OCI-LY3 (cell line): ENCODE measurements at regions not wholly inside any gene's neighbourhood (a gene's known extent, or its start where the extent isn't known, plus 50 kb on each side); places are given as distances from the start of the nearest gene placed in this dataset.

Source experiments
- H2AFZ ChIP-seq: fragments of 200-600, 300-600 bp; shearing (Covaris generic); 2 replicates; pipeline ENCODE4 v1.6.0; 2014; ENCODE audit warnings: antibody characterized with exemption, low read depth, low read length
- H3K27ac ChIP-seq: fragments of 200-600, 300-600 bp; sonication (generic); 2 replicates; pipeline ENCODE4 v1.5.1; 2014; ENCODE audit warnings: mild to moderate bottlenecking, low read length, moderate library complexity, mixed read lengths
- H3K27me3 ChIP-seq: fragments of 200-600, 300-600 bp; sonication (generic); 2 replicates; pipeline ENCODE4 v1.6.1; 2014; ENCODE audit warnings: low read depth, low read length, mixed read lengths
- H3K36me3 ChIP-seq: fragments of 200-600, 300-600 bp; sonication (generic); replicated peaks from 2 replicates; pipeline ENCODE3; 2014; ENCODE audit warnings: low read depth, low read length, mixed read lengths
- H3K4me1 ChIP-seq: fragments of 300-600, 200-600 bp; sonication (generic); 2 replicates; pipeline ENCODE4 v1.6.1; 2014; ENCODE audit warnings: low read length, mixed read lengths
- H3K4me2 ChIP-seq: fragments of 200-600, 300-600 bp; sonication (generic); 2 replicates; pipeline ENCODE4 v1.6.1; 2014; ENCODE audit warnings: low read length, mixed read lengths
- H3K4me3 ChIP-seq: fragments of 300-600, 200-600 bp; sonication (generic); 2 replicates; pipeline ENCODE4 v1.5.1; 2014; ENCODE audit warnings: antibody characterized with exemption, mild to moderate bottlenecking, low read length, moderate library complexity
- H3K79me2 ChIP-seq: fragments of 300-600, 200-600 bp; shearing (Covaris generic); 2 replicates; pipeline ENCODE4 v1.6.1; 2014; ENCODE audit warnings: mild to moderate bottlenecking, low read length, mixed read lengths
- H3K9ac ChIP-seq: fragments of 300-600, 200-600 bp; shearing (Covaris generic); 2 replicates; pipeline ENCODE4 v1.6.0; 2014; ENCODE audit warnings: mild to moderate bottlenecking, low read length, moderate library complexity
- H3K9me3 ChIP-seq: fragments of 200-600, 300-600 bp; shearing (Covaris generic); 2 replicates; pipeline ENCODE4 v1.6.1; 2014; ENCODE audit warnings: low read length, mixed read lengths; ENCODE audit not compliant: insufficient read depth
- H4K20me1 ChIP-seq: fragments of 200-600, 300-600 bp; sonication (generic); 2 replicates; pipeline ENCODE4 v1.6.1; 2016; ENCODE audit warnings: low read length, mixed read lengths; ENCODE audit not compliant: insufficient read depth
- CTCF ChIP-seq: fragments of 200-600, 300-600 bp; sonication (generic); IDR thresholded peaks from 2 replicates; pipeline ENCODE4 v1.5.1; 2014; ENCODE audit warnings: antibody characterized with exemption, low read length, low read depth
- EZH2phosphoT487 ChIP-seq: fragments of 200-600 bp; shearing (Covaris generic); IDR thresholded peaks from 2 replicates; pipeline ENCODE4 v1.6.1; 2018; ENCODE audit warnings: antibody characterized with exemption, mixed run types, low read depth

- no peak overlapping the region for H3K4me3 ChIP-seq
- no peaks in the 10 kb centered on the region for H3K9me3 ChIP-seq
- no peaks in the 10 kb centered on the region for H3K4me1 ChIP-seq
- H2AFZ ChIP-seq: no peak overlapping the region
- TF ChIP-seq EZH2phosphoT487 (no peak), CTCF (no peak)
- H3K9ac ChIP-seq: no peak overlapping the region
- no peak overlapping the region for H3K4me2 ChIP-seq
- H3K36me3 ChIP-seq: no peaks in the 10 kb centered on the region
- 0 out of 2 replicates have a peak, but pooled peaks cover 3% of the 10 kb centered on the region for H3K27me3 ChIP-seq
- no peaks in the 10 kb centered on the region for H3K79me2 ChIP-seq
- no peaks in the 10 kb centered on the region for H4K20me1 ChIP-seq
- no peak overlapping the region for H3K27ac ChIP-seq
These were observed 432.5 kb downstream of the CD109 start for GRCh38 chr6:74128536-74128935.

- no peak overlapping the region for H3K27ac ChIP-seq
These were observed 421.1 kb downstream of the CD109 start for GRCh38 chr6:74117113-74117512.

GRCh38 chr6:74115674-74116073 lies 419.7 kb downstream of the CD109 start:
- TF ChIP-seq EZH2phosphoT487: no peak
- TF ChIP-seq CTCF: no peak
- Histone ChIP-seq H2AFZ (no peak overlapping the region), H3K9me3 (no peaks in the 10 kb centered on the region), H3K36me3 (no peaks in the 10 kb centered on the region), H3K27me3 (peaks cover 5% of the 10 kb centered on the region; the same call in 1 of the 2 replicates), H3K79me2 (no peaks in the 10 kb centered on the region), H4K20me1 (0 out of 2 replicates have a peak, but pooled peaks cover 3% of the 10 kb centered on the region), H3K27ac (no peak overlapping the region), H3K4me3 (no peak overlapping the region), H3K4me1 (peaks cover 10% of the 10 kb centered on the region), H3K9ac (no peak overlapping the region), H3K4me2 (no peak overlapping the region)

More at GRCh38 chr6:74117113-74117512, 421.1 kb downstream of the CD109 start:
- Histone ChIP-seq H3K4me3 (no peak overlapping the region), H3K36me3 (no peaks in the 10 kb centered on the region), H2AFZ (no peak overlapping the region), H3K9ac (no peak overlapping the region), H3K27me3 (peaks cover 5% of the 10 kb centered on the region; the same call in 1 of the 2 replicates), H4K20me1 (0 out of 2 replicates have a peak, but pooled peaks cover 3% of the 10 kb centered on the region), H3K79me2 (no peaks in the 10 kb centered on the region), H3K4me1 (peaks cover 10% of the 10 kb centered on the region), H3K9me3 (no peaks in the 10 kb centered on the region), H3K4me2 (no peak overlapping the region)
- TF ChIP-seq CTCF (no peak), EZH2phosphoT487 (no peak)

- H3K9me3 ChIP-seq: no peaks in the 10 kb centered on the region
- no peak overlapping the region for H3K4me3 ChIP-seq
- H3K27me3 ChIP-seq: peaks cover 5% of the 10 kb centered on the region; the same call in 1 of the 2 replicates
- no peak for TF ChIP-seq CTCF
- no peak for TF ChIP-seq EZH2phosphoT487
- no peaks in the 10 kb centered on the region for H3K79me2 ChIP-seq
- no peak overlapping the region for H3K27ac ChIP-seq
- H3K9ac ChIP-seq: no peak overlapping the region
- H3K36me3 ChIP-seq: no peaks in the 10 kb centered on the region
- no peak overlapping the region for H2AFZ ChIP-seq
- H4K20me1 ChIP-seq: 0 out of 2 replicates have a peak, but pooled peaks cover 3% of the 10 kb centered on the region
- no peak overlapping the region for H3K4me2 ChIP-seq
- peaks cover 10% of the 10 kb centered on the region for H3K4me1 ChIP-seq
These were observed 418.4 kb downstream of the CD109 start for GRCh38 chr6:74114428-74114827.
